ENCODE measurements at regions not wholly inside any gene's neighbourhood (a gene's known extent, or its start where the extent isn't known, plus 50 kb on each side); places are given as distances from the start of the nearest gene placed in this dataset.

DNA sequence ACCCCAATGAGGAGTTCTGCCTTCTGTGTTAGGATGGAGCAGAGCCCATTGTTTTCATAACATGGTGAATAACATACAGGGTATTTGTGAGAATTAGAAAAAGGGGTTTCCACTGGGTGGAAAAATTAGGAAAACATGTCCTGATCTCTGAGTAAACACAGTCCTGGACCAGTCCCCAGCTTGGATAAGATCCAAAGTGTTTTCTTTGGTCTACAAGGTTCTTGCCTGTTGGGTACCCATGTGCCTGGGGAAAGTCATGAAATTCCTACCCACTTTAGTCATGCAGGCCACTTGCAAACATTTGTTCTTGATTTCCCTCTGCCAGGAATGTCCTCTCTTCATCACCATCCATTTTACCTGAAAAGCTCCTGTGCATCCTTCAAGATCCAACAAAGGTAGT, 164.8 kb upstream of the DYNLRB2 start:
- dilution Hi-C loops (cut with MboI; ENCODE audit: extremely low pct_ligation_motif_present, low sequenced_read_pairs): no loop called here
- ChIA-PET CTCF (no interaction called here), POLR2A (no interaction called here)
- Histone ChIP-seq H3K9ac (replicated peaks; ENCODE audit: extremely low read depth, insufficient read depth, low read length) (no peak overlapping the region), H3K9me3 (replicated peaks; ENCODE audit: control insufficient read depth, insufficient read depth, low read length) (no peaks in the 10 kb centered on the region), H3K4me1 (ENCODE audit: control insufficient read depth, extremely low read depth, insufficient read depth, low read length) (no peaks in the 10 kb centered on the region), H3K4me3 (replicated peaks in 1 of 3; ENCODE audit: insufficient read depth in 1 of 3, low read depth in 1 of 3, low read length in 3 of 3) (no peak overlapping the region), H3K79me2 (ENCODE audit: control insufficient read depth, insufficient read depth, low read length) (no peaks in the 10 kb centered on the region), H4K20me1 (replicated peaks; ENCODE audit: control insufficient read depth, extremely low read depth, insufficient read depth, low read length) (no peaks in the 10 kb centered on the region), H3K27me3 (ENCODE audit: control insufficient read depth in 2 of 2, insufficient read depth in 2 of 2, low read length in 2 of 2) (no peaks in the 10 kb centered on the region), H3K36me3 (ENCODE audit: control insufficient read depth in 2 of 2, extremely low read depth in 1 of 2, insufficient read depth in 2 of 2, low read length in 2 of 2) (no peaks in the 10 kb centered on the region), H3K9me1 (replicated peaks; ENCODE audit: control insufficient read depth, extremely low read depth, insufficient read depth, low read length) (no peaks in the 10 kb centered on the region), H3K27ac (ENCODE audit: insufficient read depth, low read depth, low read length) (no peak overlapping the region), H3K4me2 (ENCODE audit: insufficient read depth, low read length) (no peak overlapping the region), H2AFZ (ENCODE audit: low read depth, low read length) (no peak overlapping the region)
- TF ChIP-seq POLR2AphosphoS5 (IDR thresholded peaks at IDR 0.05; ENCODE audit: insufficient read depth, low read depth, low read length) (no peak), POLR2A (IDR thresholded peaks at IDR 0.05; ENCODE audit: low read depth, low read length) (no peak), EZH2 (IDR thresholded peaks at IDR 0.05; ENCODE audit: borderline replicate concordance, low read depth, low read length, severe bottlenecking) (no peak), MYC (IDR thresholded peaks at IDR 0.05; ENCODE audit: low read depth, low read length) (no peak), FOS (IDR thresholded peaks at IDR 0.05; ENCODE audit: borderline replicate concordance, insufficient read depth, low read length) (no peak), GATA2 (IDR thresholded peaks at IDR 0.05; ENCODE audit: insufficient read depth, insufficient read length, low read depth, low read length) (no peak), JUN (IDR thresholded peaks at IDR 0.05; ENCODE audit: borderline replicate concordance, insufficient read depth, insufficient read length, low read depth) (no peak)
- TF ChIP-seq, protein P1, sequence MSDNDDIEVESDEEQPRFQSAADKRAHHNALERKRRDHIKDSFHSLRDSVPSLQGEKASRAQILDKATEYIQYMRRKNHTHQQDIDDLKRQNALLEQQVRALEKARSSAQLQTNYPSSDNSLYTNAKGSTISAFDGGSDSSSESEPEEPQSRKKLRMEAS (IDR thresholded peaks at IDR 0.05; ENCODE audit: insufficient read depth, insufficient read length): no peak
- TF ChIP-seq, protein P2, sequence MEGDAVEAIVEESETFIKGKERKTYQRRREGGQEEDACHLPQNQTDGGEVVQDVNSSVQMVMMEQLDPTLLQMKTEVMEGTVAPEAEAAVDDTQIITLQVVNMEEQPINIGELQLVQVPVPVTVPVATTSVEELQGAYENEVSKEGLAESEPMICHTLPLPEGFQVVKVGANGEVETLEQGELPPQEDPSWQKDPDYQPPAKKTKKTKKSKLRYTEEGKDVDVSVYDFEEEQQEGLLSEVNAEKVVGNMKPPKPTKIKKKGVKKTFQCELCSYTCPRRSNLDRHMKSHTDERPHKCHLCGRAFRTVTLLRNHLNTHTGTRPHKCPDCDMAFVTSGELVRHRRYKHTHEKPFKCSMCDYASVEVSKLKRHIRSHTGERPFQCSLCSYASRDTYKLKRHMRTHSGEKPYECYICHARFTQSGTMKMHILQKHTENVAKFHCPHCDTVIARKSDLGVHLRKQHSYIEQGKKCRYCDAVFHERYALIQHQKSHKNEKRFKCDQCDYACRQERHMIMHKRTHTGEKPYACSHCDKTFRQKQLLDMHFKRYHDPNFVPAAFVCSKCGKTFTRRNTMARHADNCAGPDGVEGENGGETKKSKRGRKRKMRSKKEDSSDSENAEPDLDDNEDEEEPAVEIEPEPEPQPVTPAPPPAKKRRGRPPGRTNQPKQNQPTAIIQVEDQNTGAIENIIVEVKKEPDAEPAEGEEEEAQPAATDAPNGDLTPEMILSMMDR (IDR thresholded peaks at IDR 0.05; ENCODE audit: extremely low read depth in 1 of 2, insufficient read depth in 1 of 2, low read depth in 1 of 2, low read length in 2 of 2): no peak
- no peak for DNase-seq (ENCODE audit: low read depth, low spot score)
- no TSS peak for BruUV-seq (replicated peaks)
- intact Hi-C loops (cut with micrococcal nuclease): no loop called here
- FAIRE-seq: no peak

Data from endothelial cell of umbilical vein (primary cell).